GM18498 (cell line): ENCODE measurements at regions not wholly inside any gene's neighbourhood (a gene's known extent, or its start where the extent isn't known, plus 50 kb on each side); places are given as distances from the start of the nearest gene placed in this dataset.

ENCODE experiments used
- ATAC-seq: cut with Tn5 transposase; IDR thresholded peaks from one replicate; pipeline ENCODE4 v1.9.1; 2021; ENCODE audit warnings: mild to moderate bottlenecking, moderate library complexity; ENCODE audit not compliant: unreplicated experiment

DNA sequence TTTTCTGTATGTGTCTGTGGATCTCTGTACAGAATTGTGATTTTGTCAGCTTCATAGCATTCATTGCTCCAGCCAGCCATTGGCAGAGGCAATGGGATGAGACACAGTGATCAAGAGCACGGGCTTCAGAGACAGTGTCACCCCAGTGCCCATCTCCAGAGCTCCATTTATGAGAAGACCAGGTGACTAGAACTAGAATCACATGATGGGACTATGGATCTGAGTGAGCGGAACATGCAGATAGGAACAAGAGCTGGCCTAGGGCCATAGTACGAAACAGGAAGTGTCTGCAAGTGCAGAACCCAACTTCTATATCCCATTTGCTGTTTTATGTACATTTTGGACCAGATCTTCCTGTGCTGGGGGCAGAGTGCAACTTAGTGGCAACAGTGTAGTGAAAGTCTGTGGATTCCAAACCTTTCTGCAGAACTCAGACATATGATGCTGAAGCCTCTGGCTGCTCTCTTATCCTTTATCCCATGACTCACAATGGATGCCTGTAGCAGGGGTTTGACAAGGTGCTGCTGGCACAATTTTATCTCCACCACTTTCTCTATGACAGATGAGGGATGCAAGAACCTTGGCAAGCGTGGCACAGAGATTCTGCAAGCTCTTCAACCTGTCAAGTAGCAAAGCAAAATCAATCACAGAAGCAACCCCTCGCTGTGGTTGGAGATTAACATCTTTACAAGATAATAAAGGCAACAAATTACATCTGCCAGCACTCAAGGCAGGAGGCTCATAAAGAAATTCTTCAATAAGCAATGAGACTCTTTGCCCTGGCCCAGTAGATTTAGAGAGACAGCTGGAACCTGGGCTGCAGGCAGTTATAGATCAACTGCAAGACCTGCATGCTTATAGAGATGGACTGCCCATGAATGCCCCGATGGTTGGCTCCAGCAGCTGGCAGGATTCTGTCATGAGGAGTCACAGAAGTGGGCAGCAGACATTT is 681.3 kb downstream of the TNS3 start:
- ATAC-seq = no peak

DNA sequence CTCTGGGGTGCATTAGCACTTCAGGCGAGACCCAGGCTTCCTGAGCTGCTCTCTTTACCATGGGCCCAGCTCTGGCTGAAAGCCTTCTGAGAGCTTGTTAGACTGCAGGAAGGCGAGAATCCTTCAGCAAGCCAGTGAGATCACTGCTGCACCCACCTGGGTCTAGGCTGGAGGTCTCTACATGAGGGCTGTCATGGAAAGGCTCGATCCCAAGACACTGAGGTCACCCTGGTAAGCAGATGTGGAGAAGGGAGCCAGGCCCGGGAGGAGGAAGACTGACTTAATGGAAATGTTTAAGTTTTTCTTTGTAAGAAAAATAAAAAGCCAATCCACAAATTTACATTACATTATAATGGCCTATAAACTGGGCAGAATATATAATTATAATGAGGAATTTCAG is 684.5 kb downstream of the TNS3 start:
- no peak for ATAC-seq

DNA sequence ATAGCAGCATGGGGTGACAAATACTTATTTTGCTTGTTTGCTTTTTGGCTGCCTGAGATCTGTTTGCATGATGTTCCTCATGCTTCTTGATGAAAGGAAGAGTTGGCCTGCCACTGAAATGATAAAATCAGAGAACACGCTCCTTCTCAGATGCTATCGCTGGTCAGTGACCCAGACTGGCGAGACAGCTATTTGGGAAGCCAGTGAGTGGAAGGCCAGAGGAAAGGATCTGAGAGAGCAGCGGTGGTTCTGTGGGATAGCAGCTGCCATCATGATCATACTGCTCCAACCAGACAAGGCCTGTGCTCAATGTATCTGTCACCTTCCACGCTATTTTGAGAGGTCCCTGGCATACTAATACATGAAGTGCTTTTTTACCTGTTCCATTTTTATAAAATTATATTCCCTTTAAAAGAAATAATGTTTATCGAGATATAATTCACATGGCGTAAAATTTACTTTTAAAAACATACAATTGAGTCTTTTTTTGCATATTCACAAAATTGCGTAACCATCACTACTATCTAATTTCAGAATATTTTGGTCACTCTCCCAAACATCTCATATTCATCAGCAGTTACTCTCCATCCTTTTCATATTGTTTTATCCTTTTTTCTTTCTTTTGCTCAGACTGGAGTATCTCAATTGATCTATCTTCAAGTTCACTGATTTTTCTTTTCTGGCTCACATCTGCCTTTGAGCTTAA is 695.1 kb downstream of the TNS3 start:
- no peak for ATAC-seq

- ATAC-seq = no peak
Observed at GRCh38 chr7:46885167-46885566, 696.7 kb downstream of the TNS3 start.

- ATAC-seq = no peak
Observed at GRCh38 chr7:46881507-46882127, 700.3 kb downstream of the TNS3 start.

- no peak for ATAC-seq
Observed at GRCh38 chr7:46880508-46881196, 701.3 kb downstream of the TNS3 start.

DNA sequence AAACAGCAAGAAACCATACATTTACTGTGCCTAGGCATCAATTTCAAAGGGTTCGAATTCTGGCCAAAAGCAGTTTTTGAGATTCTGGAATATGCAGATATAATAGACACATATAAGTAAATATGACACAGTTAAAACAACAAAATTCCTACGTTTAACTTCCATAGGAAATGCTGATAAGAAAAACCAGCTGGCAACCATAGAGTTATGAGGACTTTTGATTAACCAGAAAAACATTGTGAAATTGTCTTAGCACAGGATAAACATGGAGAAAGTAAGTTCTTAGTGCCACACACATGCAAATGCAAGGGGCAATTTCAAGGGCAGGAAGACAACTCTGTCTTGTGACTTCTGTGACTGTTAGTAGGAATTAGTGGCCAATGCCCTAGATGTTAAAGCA is 702.1 kb downstream of the TNS3 start:
- ATAC-seq = no peak

DNA sequence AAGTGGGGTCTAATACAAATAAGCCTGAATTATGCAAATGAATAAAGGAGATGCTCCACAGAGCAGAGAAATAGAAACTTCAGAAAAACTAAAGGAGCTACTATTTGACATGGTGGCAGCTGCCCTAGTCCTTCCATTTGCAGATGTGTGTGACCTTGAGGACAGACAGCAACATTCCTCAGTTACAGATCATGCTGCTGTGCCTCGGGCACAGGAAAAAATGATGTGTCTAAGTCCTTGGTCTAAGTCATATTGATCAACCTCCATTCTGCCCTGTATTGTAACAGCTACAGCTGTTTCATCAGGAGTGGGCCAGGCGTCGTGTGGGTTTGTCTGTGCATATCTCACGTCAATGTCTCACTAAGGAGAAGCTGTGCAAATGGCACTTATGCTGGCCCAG is 710.4 kb downstream of the TNS3 start:
- no peak for ATAC-seq

DNA sequence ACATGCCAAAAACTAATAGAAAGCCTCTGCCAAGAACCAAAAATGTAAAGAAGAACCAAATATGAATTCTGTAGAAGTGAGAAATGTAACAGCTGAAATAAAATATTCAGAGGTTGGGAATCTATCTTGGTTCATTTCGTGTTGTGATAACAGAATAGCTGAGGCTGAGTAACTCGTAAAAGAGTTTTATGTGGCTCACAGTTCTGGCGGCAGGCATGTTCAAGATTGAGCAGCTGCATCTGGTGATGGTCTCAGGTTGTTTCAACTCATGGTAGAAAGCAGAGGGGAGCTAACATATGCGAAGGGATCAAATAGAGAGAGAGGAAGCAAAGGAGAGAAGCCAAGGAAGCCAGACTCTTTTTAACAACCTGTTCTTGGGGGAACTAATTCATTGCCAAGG is 717.2 kb downstream of the TNS3 start:
- no peak for ATAC-seq

DNA sequence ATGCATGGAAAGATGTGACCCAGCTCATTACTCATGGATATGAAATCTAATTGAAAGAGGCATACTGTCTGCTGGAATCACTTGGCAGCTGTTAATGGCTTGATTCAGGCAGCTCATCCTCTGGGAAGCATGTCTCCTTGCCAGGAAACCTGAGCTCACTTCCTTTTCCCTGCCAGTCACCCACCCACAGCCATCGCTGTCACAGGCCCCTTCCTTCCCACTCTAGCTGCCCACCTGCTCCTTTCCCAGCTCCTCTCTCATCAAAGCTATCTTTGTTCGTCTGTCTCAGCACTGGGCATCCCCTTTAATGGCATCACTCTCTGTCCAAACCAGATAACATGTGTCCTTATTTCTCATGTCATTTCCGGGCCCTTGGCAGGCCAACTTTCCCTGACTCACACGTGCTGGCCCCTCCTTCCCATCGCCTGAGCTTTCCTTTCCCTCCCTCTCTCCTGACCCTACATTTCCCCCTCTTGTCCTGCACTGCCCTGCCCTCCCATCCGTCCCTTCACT is 721.9 kb downstream of the TNS3 start:
- no peak for ATAC-seq

GRCh38 chr7:46855851-46856250 is 726.1 kb downstream of the TNS3 start:
- ATAC-seq = no peak

- ATAC-seq = no peak
Observed at GRCh38 chr7:46854958-46855473, 726.9 kb downstream of the TNS3 start.

DNA sequence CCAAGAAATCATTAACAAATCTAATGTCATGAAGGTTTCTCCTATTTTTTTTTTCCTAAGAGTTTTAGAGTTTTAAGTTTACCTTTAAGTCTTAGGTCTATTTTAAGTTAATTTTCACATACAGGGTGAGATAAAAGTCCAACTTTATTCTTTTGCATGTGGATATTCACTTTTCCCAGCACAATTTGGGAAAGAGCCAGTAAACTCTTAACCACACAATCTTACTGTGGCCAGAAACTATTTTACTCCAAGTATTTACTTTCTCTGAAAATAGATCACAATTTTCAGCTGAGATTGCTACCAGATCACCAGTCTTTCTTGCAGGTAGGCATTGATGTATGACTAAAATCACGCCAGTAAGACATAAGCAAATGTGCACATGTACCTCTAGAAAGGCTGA is 728.5 kb downstream of the TNS3 start:
- no peak for ATAC-seq

- ATAC-seq = no peak
Observed at GRCh38 chr7:46852795-46853194, 729.1 kb downstream of the TNS3 start.

DNA sequence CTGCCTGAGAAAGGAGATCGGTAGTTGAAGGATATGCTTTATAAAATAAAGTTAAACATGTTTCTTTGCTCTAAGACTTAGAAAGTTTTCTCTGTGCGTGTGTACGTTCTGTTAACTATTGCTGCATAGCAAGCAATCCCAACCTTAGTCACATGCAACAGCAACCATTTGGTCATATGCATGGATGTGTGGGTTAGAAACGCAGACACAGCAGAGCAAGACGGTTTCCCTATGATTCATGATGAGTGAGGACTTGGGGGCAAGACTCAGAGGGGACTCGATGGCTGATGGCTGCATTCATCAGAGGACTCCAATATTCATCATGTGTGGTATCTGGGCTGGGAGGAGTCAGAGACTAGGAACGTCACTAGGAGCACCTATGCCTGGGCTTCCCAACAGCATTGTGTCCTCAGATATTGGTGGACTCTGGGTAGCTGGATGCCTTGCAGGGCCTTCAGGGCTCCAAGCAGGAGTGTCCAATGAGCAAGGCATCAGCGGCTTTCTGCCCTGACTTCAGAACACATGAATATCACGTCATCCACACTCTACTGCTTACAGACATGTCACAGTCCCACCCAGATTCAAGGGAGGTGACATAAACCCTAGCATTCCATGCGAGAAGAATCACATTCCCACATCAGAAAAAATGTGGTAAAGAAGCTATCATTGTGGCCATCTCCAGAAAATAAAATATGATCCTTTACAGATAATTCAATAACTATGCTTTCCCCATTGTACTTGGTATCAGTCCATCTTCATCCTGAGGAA is 731.2 kb downstream of the TNS3 start:
- ATAC-seq = no peak

DNA sequence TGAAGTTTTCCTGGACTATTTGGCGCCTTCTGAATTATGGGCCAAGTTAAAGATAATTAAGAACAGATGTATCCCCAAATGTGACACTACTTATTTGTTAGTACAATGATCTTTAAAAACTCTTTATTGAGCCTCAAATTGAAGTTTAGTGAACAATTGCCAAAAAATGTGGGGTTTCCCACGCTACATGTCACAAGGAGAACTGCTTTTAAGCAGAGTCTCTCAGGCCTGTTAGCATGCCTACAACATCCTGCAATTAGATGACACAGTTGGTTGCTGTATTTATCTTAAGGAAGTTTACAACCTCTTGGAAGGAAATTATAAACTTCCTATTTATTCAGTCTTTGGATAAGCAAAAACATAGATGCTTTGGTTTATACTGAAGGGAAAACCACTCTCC is 733.0 kb downstream of the TNS3 start:
- no peak for ATAC-seq

DNA sequence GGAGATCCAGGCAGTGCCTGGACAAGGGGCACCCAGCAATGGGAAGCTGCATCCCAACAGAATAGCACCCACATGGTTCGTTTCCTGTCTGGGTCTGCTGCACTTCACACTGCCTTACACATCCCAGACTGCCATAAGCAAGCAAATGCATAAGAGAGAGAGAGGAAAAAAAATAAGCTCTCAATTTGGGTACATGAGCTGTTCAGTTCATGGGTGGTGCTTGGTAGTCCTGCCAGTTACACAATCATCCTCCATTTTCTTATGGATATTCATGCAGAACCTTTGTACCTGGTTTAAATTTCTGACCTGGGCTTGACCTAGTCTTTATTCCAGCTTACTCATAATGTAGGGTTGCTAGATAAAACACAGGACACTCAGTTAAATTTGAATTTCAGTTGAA is 733.6 kb downstream of the TNS3 start:
- ATAC-seq = no peak

- ATAC-seq = no peak
Observed at GRCh38 chr7:46847126-46847525, 734.8 kb downstream of the TNS3 start.

GRCh38 chr7:46844486-46844885 is 737.4 kb downstream of the TNS3 start:
- ATAC-seq = no peak

GRCh38 chr7:46841248-46841647 is 740.7 kb downstream of the TNS3 start:
- ATAC-seq = no peak
